H9 (cell line): ENCODE measurements at regions not wholly inside any gene's neighbourhood (a gene's known extent, or its start where the extent isn't known, plus 50 kb on each side); places are given as distances from the start of the nearest gene placed in this dataset.
A peak's percentile ranks its signal among the peaks of the same experiment; 100 is the strongest.

Experiments used
- DNase-seq: peaks from one replicate; pipeline ENCODE4 v3.0.0-alpha.2; 2017
- H2AFZ ChIP-seq: one replicate; pipeline ENCODE4 v1.6.1; 2013; ENCODE audit warnings: mild to moderate bottlenecking, low read length, control low read depth, moderate library complexity
- H2AK5ac ChIP-seq: 2 replicates; pipeline ENCODE4 v1.6.1; 2013; ENCODE audit warnings: low read length, control low read depth, mixed read lengths; ENCODE audit not compliant: insufficient read length
- H2BK120ac ChIP-seq: one replicate; pipeline ENCODE4 v1.6.1; 2013; ENCODE audit warnings: low read depth, mild to moderate bottlenecking, low read length, control low read depth, inconsistent platforms; ENCODE audit not compliant: poor library complexity, severe bottlenecking
- H2BK12ac ChIP-seq: 2 replicates; pipeline ENCODE4 v1.6.1; 2013; ENCODE audit warnings: low read length, control low read depth, mixed read lengths, low read depth; ENCODE audit not compliant: insufficient read length
- H2BK15ac ChIP-seq: 2 replicates; pipeline ENCODE4 v1.6.1; 2013; ENCODE audit warnings: low read depth, low read length, control low read depth
- H2BK20ac ChIP-seq: one replicate; pipeline ENCODE4 v1.6.1; 2013; ENCODE audit warnings: low read depth, mild to moderate bottlenecking, low read length, control low read depth, inconsistent platforms; ENCODE audit not compliant: poor library complexity, severe bottlenecking
- H2BK5ac ChIP-seq: 2 replicates; pipeline ENCODE4 v1.6.1; 2013; ENCODE audit warnings: low read length, control low read depth, mixed read lengths; ENCODE audit not compliant: insufficient read length
- H3K14ac ChIP-seq: 2 replicates; pipeline ENCODE4 v1.6.1; 2013; ENCODE audit warnings: low read length, control low read depth; ENCODE audit not compliant: insufficient read depth
- H3K18ac ChIP-seq: 2 replicates; pipeline ENCODE4 v1.6.1; 2013; ENCODE audit warnings: low read depth, mild to moderate bottlenecking, mixed read lengths, low read length, control low read depth; ENCODE audit not compliant: insufficient read length
- H3K23ac ChIP-seq: 2 replicates; pipeline ENCODE4 v1.6.1; 2013; ENCODE audit warnings: low read length, control low read depth, mixed read lengths, low read depth; ENCODE audit not compliant: insufficient read length
- H3K23me2 ChIP-seq: 2 replicates; pipeline ENCODE4 v1.6.1; 2013; ENCODE audit warnings: low read depth, mild to moderate bottlenecking, mixed read lengths, low read length, control low read depth; ENCODE audit not compliant: insufficient read length, poor library complexity, severe bottlenecking
- H3K27ac ChIP-seq: 2 replicates; pipeline ENCODE4 v1.5.1; 2013; ENCODE audit warnings: low read length, control low read depth, mixed read lengths, low read depth; ENCODE audit not compliant: insufficient read length
- H3K27me3 ChIP-seq: 2 replicates; pipeline ENCODE4 v1.6.1; 2013; ENCODE audit warnings: low read length, control low read depth, inconsistent platforms; ENCODE audit not compliant: insufficient read depth
- H3K4ac ChIP-seq: 2 replicates; pipeline ENCODE4 v1.6.1; 2013; ENCODE audit warnings: low read depth, mild to moderate bottlenecking, control low read depth, inconsistent platforms, low read length, moderate library complexity
- H3K4me1 ChIP-seq: 2 replicates; pipeline ENCODE4 v1.6.1; 2013; ENCODE audit warnings: low read length, control low read depth, inconsistent platforms; ENCODE audit not compliant: insufficient read depth
- H3K4me2 ChIP-seq: 2 replicates; pipeline ENCODE4 v1.6.1; 2013; ENCODE audit warnings: low read length, control low read depth, mixed read lengths; ENCODE audit not compliant: insufficient read length, insufficient read depth
- H3K56ac ChIP-seq: 2 replicates; pipeline ENCODE4 v1.6.1; 2013; ENCODE audit warnings: low read depth, mild to moderate bottlenecking, mixed read lengths, low read length, control low read depth; ENCODE audit not compliant: insufficient read length
- H3K79me1 ChIP-seq: 2 replicates; pipeline ENCODE4 v1.6.1; 2013; ENCODE audit warnings: low read depth, mild to moderate bottlenecking, moderate library complexity, low read length, control low read depth, inconsistent platforms; ENCODE audit not compliant: insufficient read depth, poor library complexity, severe bottlenecking
- H3K79me2 ChIP-seq: 2 replicates; pipeline ENCODE4 v1.6.1; 2013; ENCODE audit warnings: low read length, control low read depth, inconsistent platforms; ENCODE audit not compliant: insufficient read depth
- H3K9ac ChIP-seq: 2 replicates; pipeline ENCODE4 v1.6.1; 2013; ENCODE audit warnings: low read length, control low read depth, mixed read lengths; ENCODE audit not compliant: insufficient read length; ENCODE audit errors: extremely low read depth
- H3K9me3 ChIP-seq: one replicate; pipeline ENCODE4 v1.6.1; 2013; ENCODE audit warnings: low read depth, low read length, inconsistent platforms; ENCODE audit not compliant: control insufficient read depth
- H3T11ph ChIP-seq: one replicate; pipeline ENCODE4 v1.6.1; 2013; ENCODE audit warnings: mild to moderate bottlenecking, low read length, control low read depth, inconsistent platforms
- H4K20me1 ChIP-seq: one replicate; pipeline ENCODE4 v1.6.1; 2013; ENCODE audit not compliant: control insufficient read depth, insufficient read length, insufficient read depth
- H4K5ac ChIP-seq: 2 replicates; pipeline ENCODE4 v1.6.1; 2013; ENCODE audit warnings: low read depth, mild to moderate bottlenecking, mixed read lengths, low read length, control low read depth; ENCODE audit not compliant: insufficient read length
- H4K8ac ChIP-seq: replicated peaks from 2 replicates; pipeline ENCODE4 v1.6.1; 2013; ENCODE audit warnings: low read length, control low read depth, mixed read lengths, low read depth; ENCODE audit not compliant: insufficient read length
- H4K91ac ChIP-seq: 2 replicates; pipeline ENCODE4 v1.6.1; 2013; ENCODE audit warnings: low read depth, mild to moderate bottlenecking, moderate library complexity, mixed read lengths, low read length, control low read depth; ENCODE audit not compliant: insufficient read length
- H3K27ac Mint-ChIP-seq, 3 experiments: 2 replicates in 2 of 3; 3 replicates in 1 of 3; pipeline ENCODE4 v1.8.0; 2020 to 2021; ENCODE audit warnings: mixed read lengths in 3 of 3, mild to moderate bottlenecking in 1 of 3, moderate library complexity in 1 of 3
- H3K27me3 Mint-ChIP-seq: 2 replicates; pipeline ENCODE4 v1.8.0; 2021; ENCODE audit warnings: low read depth, mild to moderate bottlenecking, moderate library complexity, mixed read lengths
- H3K36me3 Mint-ChIP-seq, 3 experiments: 2 replicates in 2 of 3; 3 replicates in 1 of 3; pipeline ENCODE4 v1.8.0; 2020 to 2021; ENCODE audit warnings: low read depth in 3 of 3, mixed read lengths in 3 of 3; ENCODE audit not compliant: insufficient read depth in 1 of 3
- H3K4me1 Mint-ChIP-seq, 2 experiments: 2 replicates each; pipeline ENCODE4 v1.8.0; 2020; ENCODE audit warnings: mixed read lengths in 2 of 2
- H3K4me3 Mint-ChIP-seq, 2 experiments: 2 replicates in 1 of 2; 3 replicates in 1 of 2; pipeline ENCODE4 v1.8.0; 2020 to 2021; ENCODE audit warnings: mild to moderate bottlenecking in 2 of 2, mixed read lengths in 2 of 2, moderate library complexity in 1 of 2
- H3K9me3 Mint-ChIP-seq, 2 experiments: 2 replicates in 1 of 2; 3 replicates in 1 of 2; pipeline ENCODE4 v1.8.0; 2020; ENCODE audit warnings: mild to moderate bottlenecking in 2 of 2, mixed read lengths in 2 of 2, moderate library complexity in 1 of 2
- WGBS: extraction: QIAGEN DNeasy Blood & Tissue Kit; methylation state at CpG from one replicate; pipeline ENCODE4 v1.1.7; 2013; ENCODE audit warnings: missing lambda C conversion rate, low lambda C conversion rate, mixed read lengths; ENCODE audit not compliant: insufficient read length; ENCODE audit errors: extremely low coverage; 5-methylcytosine and 5-hydroxymethylcytosine counted together
- TF ChIP-seq, protein P1 (sequence below): fragments of 200-600 bp; sonication (generic); conservative IDR thresholded peaks from 3 replicates; pipeline ENCODE4 v1.8.0; 2021; ENCODE audit warnings: antibody characterized with exemption, mild to moderate bottlenecking

DNA sequence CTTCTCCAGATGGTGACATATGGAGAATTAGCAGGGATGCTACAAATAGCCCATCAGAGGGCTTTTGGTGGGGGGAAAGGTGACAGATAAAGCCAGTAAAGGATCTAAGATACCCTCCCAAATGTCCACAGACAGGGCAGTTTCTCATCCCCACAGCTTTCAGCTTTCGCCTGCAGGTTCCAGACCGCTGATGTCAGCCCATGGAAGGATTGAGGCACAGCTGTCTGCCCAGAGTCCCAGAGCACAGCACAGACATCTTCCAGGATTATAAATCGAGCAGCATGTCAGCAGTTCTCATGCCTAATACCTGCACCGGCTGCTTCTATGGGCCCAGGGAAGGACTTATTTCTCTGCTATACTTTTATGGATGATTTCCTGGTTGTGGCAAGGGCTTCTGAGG lies 96.7 kb upstream of the MXRA5 start:
- H2BK12ac ChIP-seq = no peak overlapping the region
- no peak overlapping the region for H4K8ac ChIP-seq
- no peaks in the 10 kb centered on the region; the same call in 1 of the 2 replicates for H3K27me3 Mint-ChIP-seq
- no peak overlapping the region for H3K18ac ChIP-seq
- H3K79me1 ChIP-seq = no peaks in the 10 kb centered on the region
- DNase-seq = no peak
- H2BK15ac ChIP-seq = no peak overlapping the region
- no peak overlapping the region for H3K23ac ChIP-seq
- peaks cover 0 to 6% of the 10 kb centered on the region in 2 experiments; a peak in 3 of 5 replicates for H3K9me3 Mint-ChIP-seq
- no peak overlapping the region for H2BK20ac ChIP-seq
- H3K4ac ChIP-seq = no peak overlapping the region
- H3K27me3 ChIP-seq = no peaks in the 10 kb centered on the region
- H3K14ac ChIP-seq = no peak overlapping the region
- 0 out of 7 replicates have a peak, but pooled peaks cover 0 to 1% (median 0%) of the 10 kb centered on the region in 3 experiments for H3K36me3 Mint-ChIP-seq
- H3K56ac ChIP-seq = no peak overlapping the region
- no peak overlapping the region for H4K91ac ChIP-seq
- H2BK120ac ChIP-seq = no peak overlapping the region
- peak overlapping the region in 1 of 3 experiments; percentile 78; a peak in 1 of 7 replicates for H3K27ac Mint-ChIP-seq
- H2BK5ac ChIP-seq = no peak overlapping the region
- no peaks in the 10 kb centered on the region for H3K79me2 ChIP-seq
- H3K9ac ChIP-seq = no peak overlapping the region
- TF ChIP-seq, protein P1, sequence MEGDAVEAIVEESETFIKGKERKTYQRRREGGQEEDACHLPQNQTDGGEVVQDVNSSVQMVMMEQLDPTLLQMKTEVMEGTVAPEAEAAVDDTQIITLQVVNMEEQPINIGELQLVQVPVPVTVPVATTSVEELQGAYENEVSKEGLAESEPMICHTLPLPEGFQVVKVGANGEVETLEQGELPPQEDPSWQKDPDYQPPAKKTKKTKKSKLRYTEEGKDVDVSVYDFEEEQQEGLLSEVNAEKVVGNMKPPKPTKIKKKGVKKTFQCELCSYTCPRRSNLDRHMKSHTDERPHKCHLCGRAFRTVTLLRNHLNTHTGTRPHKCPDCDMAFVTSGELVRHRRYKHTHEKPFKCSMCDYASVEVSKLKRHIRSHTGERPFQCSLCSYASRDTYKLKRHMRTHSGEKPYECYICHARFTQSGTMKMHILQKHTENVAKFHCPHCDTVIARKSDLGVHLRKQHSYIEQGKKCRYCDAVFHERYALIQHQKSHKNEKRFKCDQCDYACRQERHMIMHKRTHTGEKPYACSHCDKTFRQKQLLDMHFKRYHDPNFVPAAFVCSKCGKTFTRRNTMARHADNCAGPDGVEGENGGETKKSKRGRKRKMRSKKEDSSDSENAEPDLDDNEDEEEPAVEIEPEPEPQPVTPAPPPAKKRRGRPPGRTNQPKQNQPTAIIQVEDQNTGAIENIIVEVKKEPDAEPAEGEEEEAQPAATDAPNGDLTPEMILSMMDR = no peak
- whole genome bisulfite sequencing = no CpG with 5 or more reads among the region's 4 CpGs
- no peak overlapping the region for H3T11ph ChIP-seq
- no peaks in the 10 kb centered on the region for H3K23me2 ChIP-seq
- no peaks in the 10 kb centered on the region for H3K9me3 ChIP-seq
- H4K5ac ChIP-seq = no peak overlapping the region
- H4K20me1 ChIP-seq = no peaks in the 10 kb centered on the region
- H3K4me2 ChIP-seq = no peak overlapping the region
- no peak overlapping the region for H2AK5ac ChIP-seq
- H3K27ac ChIP-seq = no peak overlapping the region
- H2AFZ ChIP-seq = no peak overlapping the region
- no peaks in the 10 kb centered on the region for H3K4me1 ChIP-seq
- no peak overlapping the region for H3K4me3 Mint-ChIP-seq
- no peaks in the 10 kb centered on the region for H3K4me1 Mint-ChIP-seq
